K562 (cell line): ENCODE measurements at regions not wholly inside any gene's neighbourhood (a gene's known extent, or its start where the extent isn't known, plus 50 kb on each side); places are given as distances from the start of the nearest gene placed in this dataset.

Source experiments
- ATAC-seq: fragments of 200-7000 bp; cut with Tn5 transposase; 3 replicates; pipeline ENCODE4 v1.9.1; 2020; ENCODE audit warnings: moderate library complexity
- BruUV-seq: library from RNA; stranded (reverse); fragments of 400-500 nt; replicated peaks from 2 replicates; lab custom pipeline; 2021; lab: Mats Ljungman, UMichigan
- CTCF ChIA-PET: fragments of 300-600 bp; formaldehyde crosslinking; extraction: SDS; loops from one replicate; lab custom pipeline; 2021; ENCODE audit warnings: low intra/inter-chr PET ratio; lab: Yijun Ruan, JAX
- POLR2A ChIA-PET: fragments of 300-600, 350-650 bp; sonication (Branson Sonifier 250); formaldehyde crosslinking; extraction: SDS; loops from one replicate; lab custom pipeline; 2021; ENCODE audit warnings: antibody characterized with exemption, inconsistent platforms; lab: Yijun Ruan, JAX
- DNase-seq, 4 experiments: peaks; one replicate each; pipeline versions ENCODE4 v3.0.0 to v3.0.0-alpha.2; 2011 to 2018; ENCODE audit warnings: low spot score in 3 of 4, mixed read lengths in 3 of 4; ENCODE audit errors: extremely low read depth in 1 of 4
- FAIRE-seq: peaks from 2 replicates; lab custom pipeline; 2011; peaks lifted over from hg19 to GRCh38; lab: Jason Lieb, UNC
- H2AFZ ChIP-seq: 2 replicates; pipeline ENCODE4 v1.6.0; 2011; ENCODE audit warnings: low read depth, low read length, control low read depth, inconsistent platforms
- H3K27ac ChIP-seq: fragments of 200-600 bp; 3 replicates; pipeline ENCODE4 v1.8.0; 2011; ENCODE audit warnings: low read depth, mild to moderate bottlenecking, control low read depth, inconsistent platforms, low read length, moderate library complexity, mixed read lengths; ENCODE audit errors: extremely low read depth
- H3K27me3 ChIP-seq, 2 experiments: fragments of 300-600 bp in 1 of 2; 2 replicates in 1 of 2; 3 replicates in 1 of 2; pipeline versions ENCODE4 v1.6.0 to v1.8.0; 2011; ENCODE audit warnings: inconsistent platforms in 2 of 2, low read length in 2 of 2, mild to moderate bottlenecking in 1 of 2, mixed read lengths in 1 of 2, moderate library complexity in 1 of 2; ENCODE audit not compliant: control insufficient read depth in 2 of 2, insufficient read depth in 2 of 2
- H3K36me3 ChIP-seq: fragments of 300-600 bp; 3 replicates; pipeline ENCODE4 v1.8.0; 2011; ENCODE audit warnings: mild to moderate bottlenecking, low read length, inconsistent platforms; ENCODE audit not compliant: control insufficient read depth, insufficient read depth
- H3K4me1 ChIP-seq, 2 experiments: fragments of 200-600 bp in 1 of 2; replicated peaks in 1 of 2; 2 replicates in 1 of 2; 3 replicates in 1 of 2; pipeline versions ENCODE4 v1.5.1 to v1.8.0; 2011; ENCODE audit warnings: inconsistent platforms in 2 of 2, low read length in 2 of 2, mild to moderate bottlenecking in 1 of 2, mixed read lengths in 1 of 2, moderate library complexity in 1 of 2; ENCODE audit not compliant: control insufficient read depth in 2 of 2, insufficient read depth in 2 of 2
- H3K4me2 ChIP-seq: 2 replicates; pipeline ENCODE4 v1.6.1; 2011; ENCODE audit warnings: low read length, control low read depth, inconsistent platforms, mixed read lengths; ENCODE audit not compliant: insufficient read depth
- H3K4me3 ChIP-seq: fragments of 200-600 bp; sonication (generic), shearing (Covaris generic); 2 replicates; pipeline ENCODE4 v1.5.1; 2016; ENCODE audit warnings: control low read depth, inconsistent platforms
- H3K79me2 ChIP-seq: fragments of 200-600 bp; 3 replicates; pipeline ENCODE4 v1.8.0; 2011; ENCODE audit warnings: low read length, inconsistent platforms; ENCODE audit not compliant: control insufficient read depth, insufficient read depth
- H3K9ac ChIP-seq, 2 experiments: 2 replicates each; pipeline versions ENCODE4 v1.6.0 to v1.6.1; 2011; ENCODE audit warnings: low read depth in 2 of 2, low read length in 2 of 2, control low read depth in 1 of 2, inconsistent platforms in 1 of 2, mild to moderate bottlenecking in 1 of 2, mixed read lengths in 1 of 2; ENCODE audit not compliant: insufficient read depth in 1 of 2
- H3K9me1 ChIP-seq: one replicate; pipeline ENCODE4 v1.6.0; 2011; ENCODE audit warnings: inconsistent platforms, mild to moderate bottlenecking, low read length, moderate library complexity; ENCODE audit not compliant: control insufficient read depth, insufficient read depth
- H3K9me3 ChIP-seq: replicated peaks from 2 replicates; pipeline ENCODE4 v1.5.1; 2011; ENCODE audit warnings: low read depth, low read length, inconsistent platforms; ENCODE audit not compliant: control insufficient read depth, insufficient read depth
- H4K20me1 ChIP-seq: replicated peaks from 2 replicates; pipeline ENCODE4 v1.6.1; 2011; ENCODE audit warnings: low read length, inconsistent platforms, mixed read lengths; ENCODE audit not compliant: control insufficient read depth, insufficient read depth
- COPS2 ChIP-seq: fragments of 450-650 bp; conservative IDR thresholded peaks from 2 replicates; pipeline ENCODE4 v1.6.1; 2016; ENCODE audit warnings: mild to moderate bottlenecking, moderate library complexity
- ETV6 ChIP-seq, 3 experiments: fragments of 150-350 bp in 1 of 3; sonication (generic) in 1 of 3; formaldehyde crosslinking in 1 of 3; IDR thresholded peaks; 2 replicates each; pipeline versions ENCODE4 v1.6.1 to v1.8.0; 2014 to 2022; ENCODE audit warnings: borderline replicate concordance in 2 of 3, low read depth in 2 of 3, antibody characterized with exemption in 1 of 3, low read length in 1 of 3, mild to moderate bottlenecking in 1 of 3, missing genetic modification reagents in 1 of 3
- GTF2B ChIP-seq: IDR thresholded peaks from 2 replicates; pipeline ENCODE4 v1.6.1; 2011; ENCODE audit not compliant: insufficient read length; ENCODE audit errors: extremely low read depth
- MYBL2 ChIP-seq, 2 experiments: fragments of 450-650 bp in 1 of 2; sonication (generic) in 1 of 2; formaldehyde crosslinking in 1 of 2; IDR thresholded peaks; 2 replicates each; pipeline versions ENCODE4 v1.6.1 to v1.8.1; 2017 to 2022; ENCODE audit warnings: borderline replicate concordance in 1 of 2, inconsistent platforms in 1 of 2, low read depth in 1 of 2, mild to moderate bottlenecking in 1 of 2, missing genetic modification reagents in 1 of 2, moderate library complexity in 1 of 2
- TEAD4 ChIP-seq, 2 experiments: sonication (generic) in 1 of 2; formaldehyde crosslinking in 1 of 2; IDR thresholded peaks; 2 replicates each; pipeline versions ENCODE4 v1.6.1 to v1.8.0; 2012 to 2022; ENCODE audit warnings: borderline replicate concordance in 1 of 2, inconsistent platforms in 1 of 2, low read length in 1 of 2, mild to moderate bottlenecking in 1 of 2, missing genetic modification reagents in 1 of 2
- ZNF134 ChIP-seq: fragments of 250-450 bp; sonication (Bioruptor Pico); conservative IDR thresholded peaks from 2 replicates; pipeline ENCODE4 v1.4.0; 2020
- ZNF280B ChIP-seq: fragments of 250-450 bp; sonication (Bioruptor Pico); IDR thresholded peaks from 2 replicates; pipeline ENCODE4 v1.5.1; 2021; ENCODE audit warnings: mild to moderate bottlenecking
- WGBS: fragments of 100-300 bp; shearing (Covaris generic); methylation state at CpG from one replicate; pipeline ENCODE4 v1.1.6; 2016; ENCODE audit warnings: low coverage, mixed read lengths; ENCODE audit not compliant: insufficient coverage; ENCODE audit errors: missing lambda C conversion rate; 5-methylcytosine and 5-hydroxymethylcytosine counted together
- in situ Hi-C: fragments of 300-500 bp; cut with MboI; formaldehyde crosslinking; loops from 4 replicates; pipeline ENCODE4 v1.15.0; 2018; ENCODE audit warnings: inconsistent platforms, mixed read lengths
- intact Hi-C: fragments of 100-400 bp; cut with micrococcal nuclease; formaldehyde crosslinking; loops from 2 replicates; pipeline ENCODE4 v1.14.2; 2022

GRCh38 chr3:144102421-144102820 lies 130.8 kb downstream of the DIPK2A start:
- no peak overlapping the region for H3K9ac ChIP-seq
- POLR2A ChIA-PET: no interaction called here

More at GRCh38 chr3:144102421-144102820, 130.8 kb downstream of the DIPK2A start:
- Histone ChIP-seq H3K4me2 (no peak overlapping the region), H2AFZ (no peak overlapping the region), H4K20me1 (no peaks in the 10 kb centered on the region), H3K27me3 (no peaks in the 10 kb centered on the region), H3K4me1 (0 out of 5 replicates have a peak, but pooled peaks cover 0 to 3% of the 10 kb centered on the region in 2 experiments), H3K9me1 (no peaks in the 10 kb centered on the region), H3K79me2 (no peaks in the 10 kb centered on the region), H3K4me3 (no peak overlapping the region), H3K27ac (no peak overlapping the region), H3K9me3 (0 out of 2 replicates have a peak, but pooled peaks cover 1% of the 10 kb centered on the region), H3K36me3 (no peaks in the 10 kb centered on the region)
- FAIRE-seq (no peak), DNase-seq (no peak), ATAC-seq (no peak)
- 0% methylated on average over 1 of the region's 1 CpG for WGBS
- in situ Hi-C loops (no loop called here), intact Hi-C loops (no loop called here)
- no peak for TF ChIP-seq TEAD4 (IDR thresholded peaks at IDR 0.05; ENCODE audit: low read length)
- no peak for TF ChIP-seq TEAD4 (CRISPR knock-in tag; IDR thresholded peaks at IDR 0.05; ENCODE audit: borderline replicate concordance)
- no peak for TF ChIP-seq ZNF280B (CRISPR knock-in tag)
- TF ChIP-seq COPS2: no peak
- TF ChIP-seq ETV6 (IDR thresholded peaks at IDR 0.05; ENCODE audit: borderline replicate concordance in 1 of 2, low read depth in 2 of 2, low read length in 1 of 2): no peak
- no peak for TF ChIP-seq ETV6 (CRISPR knock-in tag; IDR thresholded peaks at IDR 0.05; ENCODE audit: borderline replicate concordance)
- TF ChIP-seq MYBL2 (IDR thresholded peaks at IDR 0.05; ENCODE audit: low read depth): no peak
- TF ChIP-seq MYBL2 (CRISPR knock-in tag; IDR thresholded peaks at IDR 0.05; ENCODE audit: borderline replicate concordance): no peak
- TF ChIP-seq ZNF134 (CRISPR knock-in tag): no peak
- no peak for TF ChIP-seq GTF2B
- no TSS peak for BruUV-seq
- CTCF ChIA-PET: no interaction called here
